ENCODE measurements at regions not wholly inside any gene's neighbourhood (a gene's known extent, or its start where the extent isn't known, plus 50 kb on each side); places are given as distances from the start of the nearest gene placed in this dataset.

DNA sequence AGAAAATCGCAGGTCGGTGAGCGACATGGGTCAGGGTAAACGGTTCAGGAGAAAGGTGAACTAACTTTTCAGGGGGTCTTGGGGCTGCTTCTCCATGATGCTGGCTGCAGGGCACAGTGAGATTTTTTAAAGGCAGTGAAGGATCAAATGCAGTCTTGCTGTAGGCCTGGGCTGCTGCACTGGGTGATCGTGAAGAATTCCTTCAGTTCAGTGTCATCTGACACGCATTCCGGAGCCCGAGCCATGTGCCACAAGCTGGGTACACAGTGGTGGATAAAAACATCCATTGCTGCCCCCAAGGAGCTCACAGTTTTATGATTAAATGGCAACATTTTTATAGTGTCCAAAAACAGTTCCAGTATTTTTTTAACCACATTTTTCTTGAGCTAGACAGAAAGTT, 56.3 kb upstream of the GPR12 start:
- TF ChIP-seq EGR1 (IDR thresholded peaks at IDR 0.05; ENCODE audit: borderline replicate concordance, low read depth, low read length) (no peak), GTF2F1 (IDR thresholded peaks at IDR 0.05; ENCODE audit: borderline replicate concordance, low read depth, low read length) (no peak), HDAC2 (IDR thresholded peaks at IDR 0.05; ENCODE audit: borderline replicate concordance in 1 of 2, low read depth in 2 of 2, low read length in 2 of 2) (no peak), SP4 (IDR thresholded peaks at IDR 0.05; ENCODE audit: low read length) (no peak), TAF1 (IDR thresholded peaks at IDR 0.05; ENCODE audit: low read depth, low read length) (no peak)
- TF ChIP-seq, protein P1, sequence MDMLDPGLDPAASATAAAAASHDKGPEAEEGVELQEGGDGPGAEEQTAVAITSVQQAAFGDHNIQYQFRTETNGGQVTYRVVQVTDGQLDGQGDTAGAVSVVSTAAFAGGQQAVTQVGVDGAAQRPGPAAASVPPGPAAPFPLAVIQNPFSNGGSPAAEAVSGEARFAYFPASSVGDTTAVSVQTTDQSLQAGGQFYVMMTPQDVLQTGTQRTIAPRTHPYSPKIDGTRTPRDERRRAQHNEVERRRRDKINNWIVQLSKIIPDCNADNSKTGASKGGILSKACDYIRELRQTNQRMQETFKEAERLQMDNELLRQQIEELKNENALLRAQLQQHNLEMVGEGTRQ (IDR thresholded peaks at IDR 0.05; ENCODE audit: low read length): no peak
- Histone ChIP-seq H3K23me2 (ENCODE audit: low read depth, low read length) (no peaks in the 10 kb centered on the region), H2AFZ (ENCODE audit: low read length) (no peak overlapping the region), H4K5ac (ENCODE audit: insufficient read length, low read depth, low read length) (no peak overlapping the region), H3K27ac (ENCODE audit: low read depth, low read length) (no peak overlapping the region), H2BK12ac (ENCODE audit: low read depth, low read length) (no peak overlapping the region), H4K91ac (replicated peaks; ENCODE audit: insufficient read length, low read length) (no peak overlapping the region), H3K79me2 (ENCODE audit: control insufficient read depth in 1 of 2, insufficient read depth in 2 of 2, low read length in 2 of 2) (no peaks in the 10 kb centered on the region), H3K4me2 (ENCODE audit: insufficient read depth in 1 of 2, low read depth in 2 of 2, low read length in 2 of 2) (no peak overlapping the region), H3K36me3 (ENCODE audit: control insufficient read depth in 2 of 4, insufficient read depth in 4 of 4, low read length in 3 of 4) (no peaks in the 10 kb centered on the region), H2BK120ac (replicated peaks; ENCODE audit: low read depth, low read length) (no peak overlapping the region), H3K56ac (replicated peaks; ENCODE audit: insufficient read length, low read depth, low read length) (no peak overlapping the region), H3K27me3 (replicated peaks in 1 of 4; ENCODE audit: control insufficient read depth in 3 of 4, extremely low read depth in 1 of 4, insufficient read depth in 3 of 4, low read length in 3 of 4) (no peaks in the 10 kb centered on the region; a peak in 1 of 7 replicates), H3K14ac (ENCODE audit: insufficient read length) (no peak overlapping the region), H2BK15ac (ENCODE audit: low read length) (no peak overlapping the region), H2BK5ac (ENCODE audit: low read depth, low read length) (no peak overlapping the region), H3K4me3 (ENCODE audit: extremely low read depth in 1 of 4, insufficient read depth in 2 of 4, low read depth in 3 of 4, low read length in 4 of 4) (no peak overlapping the region), H4K20me1 (replicated peaks in 1 of 2; ENCODE audit: control insufficient read depth in 1 of 2, insufficient read depth in 2 of 2, low read length in 2 of 2) (no peaks in the 10 kb centered on the region), H3K4ac (replicated peaks; ENCODE audit: insufficient read length, low read depth, low read length) (no peak overlapping the region), H3K79me1 (ENCODE audit: low read depth, low read length) (no peaks in the 10 kb centered on the region), H4K8ac (ENCODE audit: extremely low read depth, insufficient read depth, low read length) (no peak overlapping the region), H2BK20ac (ENCODE audit: low read length) (no peak overlapping the region), H3K9ac (replicated peaks in 1 of 4; ENCODE audit: extremely low read depth in 1 of 4, low read depth in 3 of 4, low read length in 3 of 4) (no peak overlapping the region), H3K23ac (ENCODE audit: insufficient read length) (no peak overlapping the region), H3K4me1 (replicated peaks in 1 of 4; ENCODE audit: control insufficient read depth in 3 of 4, insufficient read depth in 4 of 4, low read length in 3 of 4) (no peaks in the 10 kb centered on the region), H3K18ac (ENCODE audit: extremely low read depth, low read length) (no peak overlapping the region), H2AK5ac (ENCODE audit: low read depth, low read length) (no peak overlapping the region), H3K9me3 (ENCODE audit: insufficient read depth in 2 of 2, low read depth in 1 of 2, low read length in 1 of 2) (no peaks in the 10 kb centered on the region)
- 91% methylated on average over 8 of the region's 8 CpGs; no CpG with 5 or more reads in 1 of the 2 experiments for whole genome bisulfite sequencing, 2 experiments (ENCODE audit: extremely low coverage in 1 of 2, insufficient coverage in 1 of 2, insufficient read length in 1 of 2, insufficient replicate concordance in 2 of 2, low coverage in 1 of 2, low lambda C conversion rate in 2 of 2, missing lambda C conversion rate in 1 of 2)
- DNase-seq (ENCODE audit: low read depth in 1 of 2, low spot score in 2 of 2) (no peak), FAIRE-seq (no peak)
- ChIA-PET POLR2A (ENCODE audit: partially characterized antibody) (no interaction called here), CTCF (ENCODE audit: partially characterized antibody) (interaction anchor here (2.4 kb wide), 1 partner anchor 56 kb away, joined by 5 read pairs; no protein-coding TSS in a partner anchor)

All from H1 (cell line).